ENCODE measurements at regions not wholly inside any gene's neighbourhood (a gene's known extent, or its start where the extent isn't known, plus 50 kb on each side); places are given as distances from the start of the nearest gene placed in this dataset.

DNA sequence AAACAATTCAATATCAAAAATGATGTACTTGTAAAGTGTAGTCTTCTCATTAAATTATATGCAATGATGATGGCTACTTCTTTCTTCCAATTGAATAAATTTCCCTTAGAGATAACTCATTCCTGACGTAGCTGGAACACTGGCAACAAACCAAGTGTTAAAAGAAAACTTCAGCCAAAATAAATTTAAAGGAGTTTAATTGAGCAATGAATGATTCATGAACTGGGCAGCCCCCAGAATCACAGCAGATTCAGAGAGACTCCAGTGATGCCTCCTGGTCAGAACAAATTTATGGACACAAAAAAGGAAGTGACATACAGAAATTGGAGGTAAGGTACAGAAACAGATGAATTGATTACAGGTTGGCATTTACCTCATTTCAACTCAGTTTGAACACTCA is 276.5 kb downstream of the DSC3 start:
- Histone ChIP-seq H3K4me3 (ENCODE audit: low read depth, low read length) (no peak overlapping the region), H3K27me3 (ENCODE audit: control insufficient read depth, insufficient read depth, low read length) (no peaks in the 10 kb centered on the region), H3K36me3 (ENCODE audit: control insufficient read depth, insufficient read depth, low read length) (no peaks in the 10 kb centered on the region)
- TF ChIP-seq, protein P1, sequence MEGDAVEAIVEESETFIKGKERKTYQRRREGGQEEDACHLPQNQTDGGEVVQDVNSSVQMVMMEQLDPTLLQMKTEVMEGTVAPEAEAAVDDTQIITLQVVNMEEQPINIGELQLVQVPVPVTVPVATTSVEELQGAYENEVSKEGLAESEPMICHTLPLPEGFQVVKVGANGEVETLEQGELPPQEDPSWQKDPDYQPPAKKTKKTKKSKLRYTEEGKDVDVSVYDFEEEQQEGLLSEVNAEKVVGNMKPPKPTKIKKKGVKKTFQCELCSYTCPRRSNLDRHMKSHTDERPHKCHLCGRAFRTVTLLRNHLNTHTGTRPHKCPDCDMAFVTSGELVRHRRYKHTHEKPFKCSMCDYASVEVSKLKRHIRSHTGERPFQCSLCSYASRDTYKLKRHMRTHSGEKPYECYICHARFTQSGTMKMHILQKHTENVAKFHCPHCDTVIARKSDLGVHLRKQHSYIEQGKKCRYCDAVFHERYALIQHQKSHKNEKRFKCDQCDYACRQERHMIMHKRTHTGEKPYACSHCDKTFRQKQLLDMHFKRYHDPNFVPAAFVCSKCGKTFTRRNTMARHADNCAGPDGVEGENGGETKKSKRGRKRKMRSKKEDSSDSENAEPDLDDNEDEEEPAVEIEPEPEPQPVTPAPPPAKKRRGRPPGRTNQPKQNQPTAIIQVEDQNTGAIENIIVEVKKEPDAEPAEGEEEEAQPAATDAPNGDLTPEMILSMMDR (IDR thresholded peaks at IDR 0.05; ENCODE audit: insufficient read depth, low read length, poor library complexity, severe bottlenecking), result no peak
- no peak for DNase-seq (ENCODE audit: low read depth)

DNA sequence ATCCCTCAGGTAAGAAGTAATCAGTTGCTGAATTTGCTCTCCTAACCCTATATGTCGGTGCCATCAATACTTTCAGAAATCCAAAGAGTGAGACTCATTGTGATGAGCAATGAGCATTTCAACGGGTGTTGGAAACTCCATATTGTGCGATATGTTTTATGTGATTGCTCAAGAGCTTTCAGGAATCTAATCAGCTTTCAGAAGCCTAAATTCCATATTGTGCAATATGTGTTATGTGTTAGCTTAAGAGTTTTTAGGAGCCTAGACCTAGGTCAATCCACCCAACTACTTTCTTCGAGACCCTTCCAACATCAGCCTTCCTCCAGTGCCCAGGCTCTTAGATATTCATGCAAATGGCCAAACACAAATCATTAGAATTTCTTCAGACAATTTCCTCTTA is 277.3 kb downstream of the DSC3 start:
- H3K4me3 ChIP-seq (ENCODE audit: low read depth, low read length), result no peak overlapping the region
- H3K27me3 ChIP-seq (ENCODE audit: control insufficient read depth, insufficient read depth, low read length), result no peaks in the 10 kb centered on the region
- no peak for DNase-seq (ENCODE audit: low read depth)
- TF ChIP-seq, protein P1 (IDR thresholded peaks at IDR 0.05; ENCODE audit: insufficient read depth, low read length, poor library complexity, severe bottlenecking), result no peak
- H3K36me3 ChIP-seq (ENCODE audit: control insufficient read depth, insufficient read depth, low read length), result no peaks in the 10 kb centered on the region

DNA sequence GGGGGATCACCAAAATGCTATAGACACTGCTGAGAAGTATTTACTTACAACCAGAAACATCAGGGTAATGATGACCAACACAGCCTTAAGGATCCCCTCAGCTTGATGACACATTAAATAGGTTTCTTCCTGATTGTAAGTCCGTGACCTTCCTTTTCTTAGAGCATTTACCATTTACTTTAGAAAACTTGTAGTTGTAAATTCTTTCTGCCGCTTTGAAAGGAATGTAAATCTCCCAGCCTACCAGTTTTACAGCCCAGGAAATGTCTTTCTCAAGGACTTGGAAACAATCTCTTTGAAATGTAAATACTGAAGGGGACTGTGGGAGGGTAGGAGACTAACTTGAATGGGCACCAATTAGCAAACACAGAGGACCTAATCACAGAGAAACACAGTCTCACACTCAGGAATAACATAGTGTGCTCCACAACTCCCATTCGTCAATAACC is 278.6 kb downstream of the DSC3 start:
- DNase-seq (ENCODE audit: low read depth), result no peak
- Histone ChIP-seq H3K4me3 (ENCODE audit: low read depth, low read length) (no peak overlapping the region), H3K36me3 (ENCODE audit: control insufficient read depth, insufficient read depth, low read length) (no peaks in the 10 kb centered on the region), H3K27me3 (ENCODE audit: control insufficient read depth, insufficient read depth, low read length) (no peaks in the 10 kb centered on the region)
- TF ChIP-seq, protein P1 (IDR thresholded peaks at IDR 0.05; ENCODE audit: insufficient read depth, low read length, poor library complexity, severe bottlenecking), result no peak

DNA sequence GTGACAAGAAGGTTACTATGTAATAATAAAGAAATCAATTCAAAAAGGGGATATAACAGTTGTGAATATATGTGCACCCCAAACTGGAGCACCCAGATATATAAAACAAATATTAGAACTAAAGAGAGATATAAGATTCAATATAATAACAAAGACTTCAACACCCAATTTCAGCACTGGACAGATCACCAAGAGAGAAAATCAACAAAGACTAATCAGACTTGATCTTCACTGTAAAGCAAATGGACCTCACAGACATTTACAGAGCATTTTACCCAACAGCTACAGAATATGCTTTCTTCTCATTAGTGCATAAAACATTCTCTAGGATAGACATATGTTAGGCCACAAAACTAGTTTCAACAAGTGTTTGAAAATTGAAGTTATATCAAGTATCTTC is 287.7 kb downstream of the DSC3 start:
- Histone ChIP-seq H3K36me3 (ENCODE audit: control insufficient read depth, insufficient read depth, low read length) (no peaks in the 10 kb centered on the region), H3K27me3 (ENCODE audit: control insufficient read depth, insufficient read depth, low read length) (no peaks in the 10 kb centered on the region), H3K4me3 (ENCODE audit: low read depth, low read length) (no peak overlapping the region)
- no peak for DNase-seq (ENCODE audit: low read depth)
- TF ChIP-seq, protein P1 (IDR thresholded peaks at IDR 0.05; ENCODE audit: insufficient read depth, low read length, poor library complexity, severe bottlenecking), result no peak

DNA sequence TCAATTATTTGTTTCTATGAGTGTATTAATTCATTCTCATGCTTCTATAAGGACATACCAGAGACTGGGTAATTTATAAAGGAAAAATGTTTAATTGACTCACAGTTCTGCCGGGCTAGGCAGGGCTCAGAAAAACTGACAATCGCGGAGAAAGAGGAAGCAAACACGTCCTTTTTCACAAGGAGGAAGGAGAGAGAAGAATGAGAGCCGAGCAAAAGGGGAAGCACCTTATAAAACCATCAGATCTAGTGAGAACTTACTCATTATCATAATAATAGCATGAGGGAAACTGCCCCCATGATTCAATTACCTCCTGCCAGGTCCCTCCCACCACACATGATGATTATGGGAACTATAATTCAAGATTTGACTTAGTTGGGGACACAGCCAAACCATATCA is 294.0 kb downstream of the DSC3 start:
- no peaks in the 10 kb centered on the region for H3K36me3 ChIP-seq (ENCODE audit: control insufficient read depth, insufficient read depth, low read length)
- TF ChIP-seq, protein P1 (IDR thresholded peaks at IDR 0.05; ENCODE audit: insufficient read depth, low read length, poor library complexity, severe bottlenecking), result no peak

DNA sequence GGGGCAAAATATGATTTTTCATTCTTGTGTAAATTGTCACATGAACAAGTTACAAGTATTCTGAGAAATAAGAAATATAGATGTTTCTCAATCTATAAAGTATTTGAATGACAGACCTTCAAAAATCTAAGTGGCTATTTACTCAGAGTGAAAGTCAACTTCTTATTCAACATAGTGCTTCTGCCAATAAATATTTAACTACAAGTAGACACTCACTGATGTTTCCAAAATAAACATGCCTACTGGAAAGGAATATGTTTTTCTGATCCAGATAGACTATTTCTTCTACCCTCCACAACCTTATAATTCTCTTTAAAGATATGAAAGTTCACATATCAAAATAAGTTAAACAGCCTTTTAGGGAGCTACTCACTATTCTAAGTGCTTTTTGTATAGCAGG is 296.3 kb downstream of the DSC3 start:
- no peaks in the 10 kb centered on the region for H3K27me3 ChIP-seq (ENCODE audit: control insufficient read depth, insufficient read depth, low read length)
- DNase-seq (ENCODE audit: low read depth), result no peak
- no peaks in the 10 kb centered on the region for H3K36me3 ChIP-seq (ENCODE audit: control insufficient read depth, insufficient read depth, low read length)
- no peak overlapping the region for H3K4me3 ChIP-seq (ENCODE audit: low read depth, low read length)
- TF ChIP-seq, protein P1 (IDR thresholded peaks at IDR 0.05; ENCODE audit: insufficient read depth, low read length, poor library complexity, severe bottlenecking), result no peak

More for the DNA sequence above, 294.0 kb downstream of the DSC3 start:
- Histone ChIP-seq H3K27me3 (ENCODE audit: control insufficient read depth, insufficient read depth, low read length) (no peaks in the 10 kb centered on the region), H3K4me3 (ENCODE audit: low read depth, low read length) (no peak overlapping the region)
- DNase-seq (ENCODE audit: low read depth), result no peak
